ENCODE measurements at regions not wholly inside any gene's neighbourhood (a gene's known extent, or its start where the extent isn't known, plus 50 kb on each side); places are given as distances from the start of the nearest gene placed in this dataset.

DNA sequence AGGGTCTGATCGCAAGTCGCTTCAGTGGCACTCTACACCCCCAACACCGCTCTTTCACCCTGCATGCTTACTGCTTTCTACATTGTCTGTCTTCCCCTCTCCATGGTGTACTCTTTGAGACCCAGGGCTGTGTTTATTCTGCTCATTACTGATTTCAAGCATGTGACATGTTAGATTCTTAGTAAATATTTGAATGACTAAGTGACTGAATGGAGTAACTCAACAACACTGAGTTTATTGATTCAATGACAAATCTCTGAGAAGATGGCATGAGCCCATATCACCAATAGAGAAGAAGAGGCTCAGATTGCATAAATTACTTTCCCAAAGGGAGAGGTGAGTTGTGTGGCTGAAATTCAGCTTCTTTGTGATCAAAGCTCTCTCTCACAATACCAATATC, 89.7 kb upstream of the OSMR start:
- Mint-ChIP-seq H3K27ac (no peak overlapping the region), H3K4me3 (no peak overlapping the region), H3K36me3 (ENCODE audit: low read depth) (no peaks in the 10 kb centered on the region), H3K9me3 (no peaks in the 10 kb centered on the region), H3K27me3 (peaks cover 56% of the 10 kb centered on the region), H3K4me1 (ENCODE audit: low read depth) (no peaks in the 10 kb centered on the region)
- ChIA-PET POLR2A (no interaction called here), CTCF (no interaction called here)
- Histone ChIP-seq H3K4me3 (ENCODE audit: low read length) (no peak overlapping the region), H3K4me1 (ENCODE audit: insufficient read depth, low read length) (no peaks in the 10 kb centered on the region), H3K9me3 (ENCODE audit: control insufficient read depth in 1 of 2, insufficient read depth in 1 of 2, low read length in 2 of 2) (no peaks in the 10 kb centered on the region), H3K27me3 (ENCODE audit: control insufficient read depth in 1 of 2, insufficient read depth in 2 of 2, low read length in 2 of 2) (no peaks in the 10 kb centered on the region), H3K36me3 (ENCODE audit: insufficient read depth, low read length) (no peaks in the 10 kb centered on the region), H3K27ac (ENCODE audit: low read depth in 1 of 2, low read length in 2 of 2) (no peak overlapping the region)
- TF ChIP-seq, protein P1, sequence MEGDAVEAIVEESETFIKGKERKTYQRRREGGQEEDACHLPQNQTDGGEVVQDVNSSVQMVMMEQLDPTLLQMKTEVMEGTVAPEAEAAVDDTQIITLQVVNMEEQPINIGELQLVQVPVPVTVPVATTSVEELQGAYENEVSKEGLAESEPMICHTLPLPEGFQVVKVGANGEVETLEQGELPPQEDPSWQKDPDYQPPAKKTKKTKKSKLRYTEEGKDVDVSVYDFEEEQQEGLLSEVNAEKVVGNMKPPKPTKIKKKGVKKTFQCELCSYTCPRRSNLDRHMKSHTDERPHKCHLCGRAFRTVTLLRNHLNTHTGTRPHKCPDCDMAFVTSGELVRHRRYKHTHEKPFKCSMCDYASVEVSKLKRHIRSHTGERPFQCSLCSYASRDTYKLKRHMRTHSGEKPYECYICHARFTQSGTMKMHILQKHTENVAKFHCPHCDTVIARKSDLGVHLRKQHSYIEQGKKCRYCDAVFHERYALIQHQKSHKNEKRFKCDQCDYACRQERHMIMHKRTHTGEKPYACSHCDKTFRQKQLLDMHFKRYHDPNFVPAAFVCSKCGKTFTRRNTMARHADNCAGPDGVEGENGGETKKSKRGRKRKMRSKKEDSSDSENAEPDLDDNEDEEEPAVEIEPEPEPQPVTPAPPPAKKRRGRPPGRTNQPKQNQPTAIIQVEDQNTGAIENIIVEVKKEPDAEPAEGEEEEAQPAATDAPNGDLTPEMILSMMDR (IDR thresholded peaks at IDR 0.05) = no peak
- ATAC-seq (ENCODE audit: poor library complexity) = no peak
- DNase-seq = no peak
- intact Hi-C loops (cut with DNase I, micrococcal nuclease) = no loop called here

GRCh38 chr5:38757451-38758245, 88.2 kb upstream of the OSMR start:
- Mint-ChIP-seq H3K4me1 (ENCODE audit: low read depth) (no peaks in the 10 kb centered on the region), H3K9me3 (no peaks in the 10 kb centered on the region), H3K27me3 (peaks cover 58% of the 10 kb centered on the region), H3K4me3 (no peak overlapping the region), H3K36me3 (ENCODE audit: low read depth) (no peaks in the 10 kb centered on the region), H3K27ac (no peak overlapping the region)
- DNase-seq (no peak), ATAC-seq (ENCODE audit: poor library complexity) (no peak)
- Histone ChIP-seq H3K27me3 (ENCODE audit: control insufficient read depth in 1 of 2, insufficient read depth in 2 of 2, low read length in 2 of 2) (no peaks in the 10 kb centered on the region), H3K4me1 (ENCODE audit: insufficient read depth, low read length) (no peaks in the 10 kb centered on the region), H3K9me3 (ENCODE audit: control insufficient read depth in 1 of 2, insufficient read depth in 1 of 2, low read length in 2 of 2) (no peaks in the 10 kb centered on the region), H3K4me3 (ENCODE audit: low read length) (no peak overlapping the region), H3K36me3 (ENCODE audit: insufficient read depth, low read length) (no peaks in the 10 kb centered on the region), H3K27ac (ENCODE audit: low read depth in 1 of 2, low read length in 2 of 2) (no peak overlapping the region)
- intact Hi-C loops (cut with DNase I, micrococcal nuclease) = no loop called here
- ChIA-PET POLR2A (no interaction called here), CTCF (no interaction called here)
- TF ChIP-seq, protein P1 (IDR thresholded peaks at IDR 0.05) = no peak

- Histone ChIP-seq H3K9me3 (ENCODE audit: control insufficient read depth in 1 of 2, insufficient read depth in 1 of 2, low read length in 2 of 2) (no peaks in the 10 kb centered on the region), H3K4me1 (ENCODE audit: insufficient read depth, low read length) (no peaks in the 10 kb centered on the region), H3K27ac (ENCODE audit: low read depth in 1 of 2, low read length in 2 of 2) (no peak overlapping the region), H3K4me3 (ENCODE audit: low read length) (no peak overlapping the region), H3K36me3 (ENCODE audit: insufficient read depth, low read length) (no peaks in the 10 kb centered on the region), H3K27me3 (ENCODE audit: control insufficient read depth in 1 of 2, insufficient read depth in 2 of 2, low read length in 2 of 2) (peaks cover 0 to under 1% of the 10 kb centered on the region in 2 experiments)
- TF ChIP-seq, protein P1 (IDR thresholded peaks at IDR 0.05) = no peak
- intact Hi-C loops (cut with DNase I, micrococcal nuclease) = no loop called here
- no peaks in the 10 kb centered on the region for H3K4me1 Mint-ChIP-seq (ENCODE audit: low read depth)
- DNase-seq = no peak
- POLR2A ChIA-PET = no interaction called here
- H3K9me3 Mint-ChIP-seq = no peaks in the 10 kb centered on the region
- no peak for ATAC-seq (ENCODE audit: poor library complexity)
- H3K27me3 Mint-ChIP-seq = peaks cover 67% of the 10 kb centered on the region
- CTCF ChIA-PET = no interaction called here
- no peak overlapping the region for H3K4me3 Mint-ChIP-seq
- H3K36me3 Mint-ChIP-seq (ENCODE audit: low read depth) = no peaks in the 10 kb centered on the region
- no peak overlapping the region for H3K27ac Mint-ChIP-seq
Measured at GRCh38 chr5:38758774-38759600, 86.8 kb upstream of the OSMR start.

Data from CD4-positive, alpha-beta T cell (primary cell).